A172 (cell line): ENCODE measurements at regions not wholly inside any gene's neighbourhood (a gene's known extent, or its start where the extent isn't known, plus 50 kb on each side); places are given as distances from the start of the nearest gene placed in this dataset.

ENCODE experiments used
- DNase-seq: peaks from one replicate; pipeline ENCODE4 v3.0.0-alpha.2; 2015; ENCODE audit warnings: low spot score

DNA sequence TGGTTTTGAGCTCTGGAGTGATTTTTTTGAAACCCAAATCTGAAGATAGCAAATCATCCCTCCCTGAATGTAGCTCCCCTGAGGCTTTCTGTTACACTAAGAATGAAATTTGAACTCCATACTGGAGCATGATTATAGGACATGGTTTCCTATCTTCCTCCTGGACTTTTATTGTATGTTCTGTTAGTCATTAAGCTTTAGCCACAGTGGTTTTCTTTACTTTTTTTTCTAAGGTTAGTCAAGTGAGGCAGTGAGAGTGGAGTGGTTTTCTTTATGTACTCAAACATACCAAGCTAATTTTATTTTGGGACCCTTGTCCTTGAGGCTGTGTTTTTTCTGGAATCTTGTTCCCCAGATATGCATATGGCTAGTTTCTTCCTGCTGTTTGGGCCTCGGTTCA lies 55.2 kb upstream of the FRMD4B start:
- DNase-seq = no peak

DNA sequence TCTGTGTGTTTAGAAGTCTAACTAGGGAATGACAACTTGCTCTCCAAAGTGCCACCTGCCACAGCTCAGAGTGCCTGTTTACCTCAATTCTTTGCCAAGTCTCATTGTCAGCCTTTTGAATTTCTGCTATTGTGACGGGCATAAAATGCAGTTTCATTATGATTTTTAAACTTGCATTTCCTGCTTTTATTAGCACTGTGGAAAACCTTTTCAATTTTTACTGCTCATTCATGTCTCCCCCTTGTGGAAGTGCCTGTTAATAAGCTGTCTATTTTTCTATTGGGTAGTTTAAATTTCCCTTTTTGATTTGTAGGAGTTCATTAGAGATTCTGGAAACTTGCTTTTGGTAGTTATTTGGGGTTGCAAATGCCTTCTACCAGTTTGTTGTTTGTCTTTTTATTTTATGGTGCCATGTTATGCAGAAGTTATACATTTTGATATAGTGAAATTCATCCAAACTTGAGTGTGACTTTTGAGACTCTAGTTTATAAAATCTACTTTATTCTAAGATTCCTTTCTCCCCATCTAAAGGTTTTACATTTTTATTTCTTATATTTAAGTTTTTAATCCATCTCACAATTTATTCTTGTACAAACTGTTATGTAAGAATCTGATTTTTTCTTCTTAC lies 53.9 kb upstream of the FRMD4B start:
- DNase-seq = peak; percentile 22

DNA sequence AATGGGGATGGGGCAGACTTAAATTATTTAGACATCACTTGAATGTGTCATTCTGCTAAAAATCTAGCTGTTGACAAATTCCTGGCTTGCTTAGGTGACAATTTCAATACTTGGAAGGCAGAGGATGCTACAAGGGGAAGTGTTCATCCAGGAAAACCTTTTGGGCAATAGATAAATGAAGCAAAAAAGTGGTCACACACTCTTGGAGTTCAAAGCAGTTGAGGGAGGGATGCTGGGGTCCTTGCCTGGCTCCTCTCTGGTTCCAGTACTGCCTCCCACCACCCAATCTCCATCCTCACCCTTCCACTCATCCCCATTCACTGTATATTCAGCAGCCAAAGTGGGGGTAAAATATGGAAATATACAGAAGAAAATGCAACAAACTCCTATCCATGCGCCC lies 52.6 kb upstream of the FRMD4B start:
- DNase-seq = no peak

DNA sequence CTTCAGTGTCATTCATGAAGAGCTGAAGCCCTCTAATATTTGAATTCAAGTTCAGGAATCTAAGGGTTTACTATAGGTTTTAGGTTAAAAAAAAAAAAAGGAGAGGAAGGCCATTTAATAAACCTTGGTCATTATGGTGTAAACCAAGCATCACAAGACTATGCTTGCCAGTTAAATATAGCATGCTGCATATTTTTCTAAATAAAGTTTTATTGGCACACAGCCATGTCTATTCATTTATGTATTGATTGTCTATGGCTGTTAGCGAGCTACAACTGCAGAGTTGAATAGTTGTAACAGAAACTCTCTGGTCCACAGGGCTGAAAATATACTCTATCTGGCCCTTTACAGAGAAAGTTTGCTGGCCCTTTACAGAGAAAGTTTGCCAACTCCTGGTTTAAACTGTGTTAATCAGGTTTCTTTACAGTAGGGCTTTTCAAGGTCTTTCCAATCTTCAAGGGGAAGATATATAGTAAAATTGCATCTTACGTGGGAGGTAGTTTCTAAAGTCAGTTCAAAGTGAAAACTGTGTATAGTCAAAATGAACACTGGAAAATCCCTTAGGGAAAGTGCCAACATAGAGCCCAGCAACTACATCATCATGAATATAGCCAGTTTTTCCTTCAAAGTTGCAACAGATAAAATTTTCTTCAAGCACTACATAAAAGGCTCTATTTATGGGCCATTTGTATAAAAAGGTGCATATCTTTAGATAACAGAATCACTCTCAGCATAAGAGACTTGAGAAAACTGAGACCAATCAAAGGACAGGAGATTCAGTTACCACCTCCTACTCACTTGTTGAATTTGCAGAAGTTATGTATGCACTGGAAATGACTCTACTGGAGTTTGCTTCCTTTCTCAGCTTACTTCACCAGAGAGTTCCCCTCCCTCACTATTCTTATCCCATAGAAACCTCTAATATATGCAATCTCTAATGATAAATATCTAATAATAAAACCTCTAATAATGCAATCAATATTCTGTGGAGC lies 49.7 kb upstream of the FRMD4B start:
- DNase-seq = no peak
